ENCODE measurements at regions not wholly inside any gene's neighbourhood (a gene's known extent, or its start where the extent isn't known, plus 50 kb on each side); places are given as distances from the start of the nearest gene placed in this dataset.

- TF ChIP-seq NRF1 (IDR thresholded peaks at IDR 0.05; ENCODE audit: low read depth, low read length) (no peak), CTCF (IDR thresholded peaks at IDR 0.05) (peak; percentile 54), RCOR1 (IDR thresholded peaks at IDR 0.05; ENCODE audit: low read length) (no peak), SIN3A (IDR thresholded peaks at IDR 0.05; ENCODE audit: borderline replicate concordance, low read depth, low read length) (peak; percentile 82; the same call in 1 of the 2 replicates), RAD21 (IDR thresholded peaks at IDR 0.05; ENCODE audit: low read length) (no peak; the same call in 1 of the 2 replicates), SMC3 (IDR thresholded peaks at IDR 0.05; ENCODE audit: low read depth, low read length) (no peak), POLR2AphosphoS5 (IDR thresholded peaks at IDR 0.05; ENCODE audit: low read depth, low read length) (peak; percentile 98), USF1 (IDR thresholded peaks at IDR 0.05; ENCODE audit: borderline replicate concordance, low read depth) (no peak), NFIC (IDR thresholded peaks at IDR 0.05; ENCODE audit: borderline replicate concordance) (no peak), MEF2A (IDR thresholded peaks at IDR 0.05; ENCODE audit: borderline replicate concordance, low read depth) (no peak)
- TF ChIP-seq, protein P1, sequence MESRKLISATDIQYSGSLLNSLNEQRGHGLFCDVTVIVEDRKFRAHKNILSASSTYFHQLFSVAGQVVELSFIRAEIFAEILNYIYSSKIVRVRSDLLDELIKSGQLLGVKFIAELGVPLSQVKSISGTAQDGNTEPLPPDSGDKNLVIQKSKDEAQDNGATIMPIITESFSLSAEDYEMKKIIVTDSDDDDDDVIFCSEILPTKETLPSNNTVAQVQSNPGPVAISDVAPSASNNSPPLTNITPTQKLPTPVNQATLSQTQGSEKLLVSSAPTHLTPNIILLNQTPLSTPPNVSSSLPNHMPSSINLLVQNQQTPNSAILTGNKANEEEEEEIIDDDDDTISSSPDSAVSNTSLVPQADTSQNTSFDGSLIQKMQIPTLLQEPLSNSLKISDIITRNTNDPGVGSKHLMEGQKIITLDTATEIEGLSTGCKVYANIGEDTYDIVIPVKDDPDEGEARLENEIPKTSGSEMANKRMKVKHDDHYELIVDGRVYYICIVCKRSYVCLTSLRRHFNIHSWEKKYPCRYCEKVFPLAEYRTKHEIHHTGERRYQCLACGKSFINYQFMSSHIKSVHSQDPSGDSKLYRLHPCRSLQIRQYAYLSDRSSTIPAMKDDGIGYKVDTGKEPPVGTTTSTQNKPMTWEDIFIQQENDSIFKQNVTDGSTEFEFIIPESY (IDR thresholded peaks at IDR 0.05; ENCODE audit: borderline replicate concordance, low read depth), result peak; percentile 89
These were observed 114.9 kb upstream of the BTN3A2 start for GRCh38 chr6:26249957-26250697.

All from SK-N-SH (cell line).